AG04449 (cell line): ENCODE measurements at regions not wholly inside any gene's neighbourhood (a gene's known extent, or its start where the extent isn't known, plus 50 kb on each side); places are given as distances from the start of the nearest gene placed in this dataset.

ENCODE experiments used
- CTCF ChIA-PET: fragments of 350-600 bp; formaldehyde crosslinking; extraction: SDS; loops from one replicate; lab custom pipeline; 2021; ENCODE audit warnings: antibody characterized with exemption; lab: Yijun Ruan, JAX
- POLR2A ChIA-PET: fragments of 400-600, 350-600 bp; formaldehyde crosslinking; extraction: SDS; loops from one replicate; lab custom pipeline; 2020; ENCODE audit warnings: antibody characterized with exemption, inconsistent platforms; lab: Yijun Ruan, JAX
- DNase-seq: peaks from one replicate; pipeline ENCODE4 v3.0.0-alpha.2; 2010; ENCODE audit warnings: low read depth, low spot score
- H3K4me3 ChIP-seq: 2 replicates; pipeline ENCODE4 v1.5.1; 2011; ENCODE audit warnings: low read depth, mild to moderate bottlenecking, control low read depth, low read length
- TF ChIP-seq, protein P1 (sequence below): IDR thresholded peaks from one replicate; pipeline ENCODE4 v1.5.1; 2011; ENCODE audit warnings: mild to moderate bottlenecking, moderate library complexity, low read length, control low read depth, inconsistent platforms; ENCODE audit not compliant: insufficient read depth; ENCODE audit errors: missing control alignments

DNA sequence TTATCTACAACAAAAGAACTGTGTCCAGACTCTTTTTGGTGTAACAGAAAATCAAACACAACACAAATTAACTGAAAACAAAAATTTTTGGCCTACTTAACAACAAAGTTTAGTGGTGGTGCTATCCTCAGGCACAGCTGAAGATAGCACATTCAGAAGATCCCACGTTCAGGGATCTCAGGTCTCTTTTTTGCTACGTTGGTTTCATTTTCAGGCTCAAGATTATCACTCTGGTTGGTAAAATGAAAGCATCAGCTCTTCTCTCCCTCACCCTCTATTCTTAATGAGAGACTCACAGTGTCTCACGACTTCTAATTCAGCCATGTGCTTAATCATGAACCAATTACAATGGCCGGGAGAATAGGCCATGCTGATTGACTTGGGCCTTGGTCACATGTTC lies 146.9 kb upstream of the PTPRG start:
- H3K4me3 ChIP-seq: no peak overlapping the region
- no peak for DNase-seq
- CTCF ChIA-PET: no interaction called here
- TF ChIP-seq, protein P1, sequence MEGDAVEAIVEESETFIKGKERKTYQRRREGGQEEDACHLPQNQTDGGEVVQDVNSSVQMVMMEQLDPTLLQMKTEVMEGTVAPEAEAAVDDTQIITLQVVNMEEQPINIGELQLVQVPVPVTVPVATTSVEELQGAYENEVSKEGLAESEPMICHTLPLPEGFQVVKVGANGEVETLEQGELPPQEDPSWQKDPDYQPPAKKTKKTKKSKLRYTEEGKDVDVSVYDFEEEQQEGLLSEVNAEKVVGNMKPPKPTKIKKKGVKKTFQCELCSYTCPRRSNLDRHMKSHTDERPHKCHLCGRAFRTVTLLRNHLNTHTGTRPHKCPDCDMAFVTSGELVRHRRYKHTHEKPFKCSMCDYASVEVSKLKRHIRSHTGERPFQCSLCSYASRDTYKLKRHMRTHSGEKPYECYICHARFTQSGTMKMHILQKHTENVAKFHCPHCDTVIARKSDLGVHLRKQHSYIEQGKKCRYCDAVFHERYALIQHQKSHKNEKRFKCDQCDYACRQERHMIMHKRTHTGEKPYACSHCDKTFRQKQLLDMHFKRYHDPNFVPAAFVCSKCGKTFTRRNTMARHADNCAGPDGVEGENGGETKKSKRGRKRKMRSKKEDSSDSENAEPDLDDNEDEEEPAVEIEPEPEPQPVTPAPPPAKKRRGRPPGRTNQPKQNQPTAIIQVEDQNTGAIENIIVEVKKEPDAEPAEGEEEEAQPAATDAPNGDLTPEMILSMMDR: no peak
- POLR2A ChIA-PET: no interaction called here

DNA sequence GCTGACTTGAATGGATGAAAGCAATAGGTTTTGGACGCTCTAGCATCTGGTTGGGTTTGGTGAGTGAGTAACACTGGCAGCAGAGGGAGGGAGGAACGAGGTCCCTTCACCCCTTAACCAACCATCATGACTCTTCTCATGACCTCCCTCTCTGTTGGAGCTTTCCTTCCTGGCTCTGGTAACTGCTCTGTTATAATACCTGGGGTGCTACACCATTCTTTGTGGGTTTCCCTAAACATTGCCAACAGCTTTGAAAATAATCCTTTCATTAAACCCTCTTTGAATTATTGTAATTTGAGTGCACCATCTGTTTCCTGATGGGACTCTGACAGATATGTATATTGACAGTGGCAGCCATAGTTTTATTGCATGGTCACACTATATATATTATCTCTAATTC lies 146.2 kb upstream of the PTPRG start:
- POLR2A ChIA-PET: no interaction called here
- DNase-seq: no peak
- H3K4me3 ChIP-seq: no peak overlapping the region
- TF ChIP-seq, protein P1: no peak
- CTCF ChIA-PET: no interaction called here

DNA sequence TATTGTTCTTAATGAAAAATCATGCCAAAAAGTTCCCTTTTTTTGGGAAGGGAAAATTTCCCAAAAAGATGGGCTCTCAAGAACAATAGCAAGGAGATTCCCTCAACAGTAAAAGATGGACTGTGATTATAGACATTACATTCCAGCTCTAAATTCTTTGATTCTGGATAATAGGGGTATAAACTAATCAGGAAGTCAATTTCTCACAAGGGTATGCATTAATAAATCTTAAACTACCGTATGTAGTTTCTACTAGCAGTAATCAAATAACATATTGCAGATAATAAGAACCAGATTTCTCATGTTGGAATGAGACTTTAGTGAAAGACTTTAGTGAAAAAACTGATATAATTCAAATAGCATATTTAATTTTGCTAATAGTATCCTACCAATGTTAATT lies 144.8 kb upstream of the PTPRG start:
- DNase-seq: no peak
- TF ChIP-seq, protein P1: no peak
- CTCF ChIA-PET: no interaction called here
- POLR2A ChIA-PET: no interaction called here
- H3K4me3 ChIP-seq: no peak overlapping the region

DNA sequence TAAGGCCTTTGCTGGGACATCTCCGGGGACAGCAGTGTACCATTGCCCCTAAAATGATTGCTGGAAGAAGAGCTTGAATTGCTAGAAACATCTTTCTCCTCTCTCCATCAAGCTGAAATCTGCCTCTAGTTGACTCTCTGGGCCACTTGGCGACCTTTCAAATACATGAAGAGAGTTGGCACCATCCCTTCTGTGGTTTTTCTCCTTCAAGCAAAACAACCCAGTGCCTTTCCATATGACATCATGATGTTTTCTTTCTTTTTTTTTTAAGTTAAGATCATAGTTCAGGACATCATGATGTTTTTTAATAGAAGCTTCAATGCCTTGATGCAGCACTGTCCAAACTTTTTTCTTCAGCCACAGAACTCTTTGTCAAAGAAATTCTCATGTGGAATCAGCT lies 144.0 kb upstream of the PTPRG start:
- TF ChIP-seq, protein P1: no peak
- no peak overlapping the region for H3K4me3 ChIP-seq
- ChIA-PET CTCF (no interaction called here), POLR2A (no interaction called here)
- no peak for DNase-seq

GRCh38 chr3:61420136-61420759 lies 141.1 kb upstream of the PTPRG start:
- no peak for DNase-seq
- ChIA-PET POLR2A (no interaction called here), CTCF (no interaction called here)
- TF ChIP-seq, protein P1: no peak
- H3K4me3 ChIP-seq: no peak overlapping the region

GRCh38 chr3:61422945-61423673 lies 138.3 kb upstream of the PTPRG start:
- no peak for DNase-seq
- ChIA-PET CTCF (no interaction called here), POLR2A (no interaction called here)
- H3K4me3 ChIP-seq: no peak overlapping the region
- TF ChIP-seq, protein P1: no peak
